Mucosa of rectum (tissue), 2 donors: ENCODE measurements at regions not wholly inside any gene's neighbourhood (a gene's known extent, or its start where the extent isn't known, plus 50 kb on each side); places are given as distances from the start of the nearest gene placed in this dataset.

Experiments used
- H3K27ac ChIP-seq, 2 donors: one replicate each; pipeline ENCODE4 v1.7.0; 2013; ENCODE audit warnings: inconsistent platforms in 2 of 2, low read depth in 2 of 2, low read length in 2 of 2
- H3K27me3 ChIP-seq, 2 donors: one replicate each; pipeline ENCODE4 v1.7.0; 2013; ENCODE audit warnings: low read length in 2 of 2; ENCODE audit not compliant: control insufficient read depth in 2 of 2, insufficient read depth in 2 of 2
- H3K36me3 ChIP-seq, 2 donors: one replicate each; pipeline ENCODE4 v1.7.0; 2013; ENCODE audit warnings: low read length in 2 of 2; ENCODE audit not compliant: control insufficient read depth in 2 of 2, insufficient read depth in 2 of 2
- H3K4me1 ChIP-seq, 2 donors: one replicate each; pipeline ENCODE4 v1.7.0; 2013; ENCODE audit warnings: low read length in 2 of 2, mild to moderate bottlenecking in 1 of 2; ENCODE audit not compliant: control insufficient read depth in 2 of 2, insufficient read depth in 2 of 2
- H3K4me3 ChIP-seq, 2 donors: one replicate each; pipeline ENCODE4 v1.7.0; 2013; ENCODE audit warnings: low read length in 2 of 2
- H3K9ac ChIP-seq, 2 donors: one replicate each; pipeline ENCODE4 v1.7.0; 2013; ENCODE audit warnings: low read length in 2 of 2, low read depth in 1 of 2, mild to moderate bottlenecking in 1 of 2
- H3K9me3 ChIP-seq, 2 donors: one replicate each; pipeline ENCODE4 v1.7.0; 2013; ENCODE audit warnings: low read length in 2 of 2; ENCODE audit not compliant: control insufficient read depth in 2 of 2
- donor health status: healthy.
- donor health status: Normal muscosa, but diverticular disease.

- H3K9me3 ChIP-seq: no peaks in the 10 kb centered on the region
- no peak overlapping the region for H3K4me3 ChIP-seq
- no peak overlapping the region for H3K9ac ChIP-seq
- H3K36me3 ChIP-seq: no peaks in the 10 kb centered on the region
- no peaks in the 10 kb centered on the region for H3K4me1 ChIP-seq
- no peaks in the 10 kb centered on the region for H3K27me3 ChIP-seq
- no peak overlapping the region for H3K27ac ChIP-seq
These were observed 54.1 kb upstream of the SPATA13 start for GRCh38 chr13:24106429-24106828.

- H3K9ac ChIP-seq: no peak overlapping the region
- no peaks in the 10 kb centered on the region for H3K4me1 ChIP-seq
- no peak overlapping the region for H3K4me3 ChIP-seq
- H3K27me3 ChIP-seq: no peaks in the 10 kb centered on the region
- H3K9me3 ChIP-seq: no peaks in the 10 kb centered on the region
- no peaks in the 10 kb centered on the region for H3K36me3 ChIP-seq
- no peak overlapping the region for H3K27ac ChIP-seq
These were observed 52.4 kb upstream of the SPATA13 start for GRCh38 chr13:24107955-24108614.

- Histone ChIP-seq H3K9me3 (no peaks in the 10 kb centered on the region), H3K4me1 (no peaks in the 10 kb centered on the region), H3K9ac (no peak overlapping the region), H3K4me3 (no peak overlapping the region), H3K27me3 (no peaks in the 10 kb centered on the region), H3K27ac (no peak overlapping the region), H3K36me3 (no peaks in the 10 kb centered on the region)
These were observed 51.9 kb upstream of the SPATA13 start for GRCh38 chr13:24108615-24108965.

GRCh38 chr13:24110011-24110410, 50.5 kb upstream of the SPATA13 start:
- no peak overlapping the region for H3K27ac ChIP-seq
- H3K9ac ChIP-seq: no peak overlapping the region
- no peaks in the 10 kb centered on the region for H3K27me3 ChIP-seq
- H3K4me3 ChIP-seq: no peak overlapping the region
- no peaks in the 10 kb centered on the region for H3K36me3 ChIP-seq
- H3K4me1 ChIP-seq: no peaks in the 10 kb centered on the region
- H3K9me3 ChIP-seq: no peaks in the 10 kb centered on the region
